Stimulated activated CD8-positive, alpha-beta memory T cell treated with anti-CD3 and anti-CD28 coated beads, Interleukin-4, amount 100 ng/mL, for 24 hours (primary cell): ENCODE measurements at regions not wholly inside any gene's neighbourhood (a gene's known extent, or its start where the extent isn't known, plus 50 kb on each side); places are given as distances from the start of the nearest gene placed in this dataset.
"Not testable (repeated sequence)": the region's sequence is repeated elsewhere in the genome, so short reads cannot be mapped to it uniquely, and the experiment has no call there.

Experiments used
- DNase-seq: peaks from one replicate; pipeline ENCODE4 v3.0.0-alpha.2; 2020; ENCODE audit warnings: low read depth

- no peak for DNase-seq
Measured at GRCh38 chr5:163789870-163790269, 284.5 kb downstream of the MAT2B start.

GRCh38 chr5:163790497-163790896 is 285.1 kb downstream of the MAT2B start:
- no peak for DNase-seq

DNA sequence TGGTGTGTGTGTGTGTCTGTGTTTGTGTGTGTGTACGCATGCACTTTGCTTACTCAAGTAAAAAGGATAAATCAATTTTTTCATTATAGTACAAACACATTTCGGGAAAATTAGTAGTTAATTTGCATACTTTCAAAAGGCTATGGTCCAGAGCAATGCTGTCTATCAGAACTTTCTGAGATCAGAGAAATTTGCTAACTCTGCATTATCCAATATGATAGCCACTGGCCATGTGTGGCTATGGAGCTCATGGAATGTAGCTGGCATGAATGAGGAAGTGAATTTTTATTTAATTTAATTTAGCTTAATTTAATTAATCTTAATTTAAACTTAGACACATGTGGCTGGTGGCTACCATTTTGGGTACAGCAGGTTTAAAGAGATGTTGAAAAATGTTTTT is 289.6 kb downstream of the MAT2B start:
- no peak for DNase-seq

- no peak for DNase-seq
Measured at GRCh38 chr5:163807781-163808180, 302.4 kb downstream of the MAT2B start.

DNA sequence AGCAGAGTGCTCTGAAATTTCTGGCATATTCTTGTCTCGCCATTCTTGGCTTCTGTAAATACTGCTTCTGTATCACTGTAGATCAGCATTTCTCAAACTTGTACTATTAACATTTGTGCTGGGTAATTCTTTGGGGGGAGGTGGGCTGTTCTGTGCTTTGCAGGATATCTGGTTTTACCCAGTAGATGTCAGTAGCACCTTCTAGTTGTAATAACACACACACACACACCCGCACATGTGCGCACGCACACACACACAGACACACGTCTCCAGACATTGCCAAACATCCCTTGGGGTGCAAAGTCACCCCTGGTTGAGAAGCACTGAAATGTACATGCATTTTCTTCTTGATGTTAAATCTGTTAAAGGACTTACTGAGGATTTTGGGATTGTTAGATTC is 304.1 kb downstream of the MAT2B start:
- DNase-seq = no peak

GRCh38 chr5:163813900-163814299 is 308.5 kb downstream of the MAT2B start:
- no peak for DNase-seq

GRCh38 chr5:163815240-163815791 is 309.9 kb downstream of the MAT2B start:
- DNase-seq = no peak

- no peak for DNase-seq
Measured at GRCh38 chr5:163821142-163821541, 315.7 kb downstream of the MAT2B start.

DNA sequence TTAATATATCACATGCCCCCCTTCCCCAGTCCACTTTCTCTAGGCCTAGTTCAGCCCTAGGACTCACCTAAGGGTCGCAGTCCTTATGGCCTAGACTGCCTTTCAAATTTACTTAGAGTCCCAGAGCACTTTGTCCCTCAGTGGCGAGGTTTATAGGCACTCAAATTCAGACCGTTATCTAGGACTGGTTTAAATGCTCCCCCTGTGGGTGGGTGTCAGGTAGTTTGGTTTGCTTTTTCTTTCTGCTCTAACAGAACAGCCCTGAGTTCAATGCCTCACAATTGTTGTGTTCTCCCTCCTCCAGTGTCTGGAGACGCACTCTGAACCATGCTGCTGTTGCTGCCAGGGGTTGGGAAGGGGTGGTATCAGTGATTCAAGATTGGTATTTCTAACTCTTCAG is 317.1 kb downstream of the MAT2B start:
- DNase-seq = no peak

- no peak for DNase-seq
Measured at GRCh38 chr5:163825661-163826060, 320.2 kb downstream of the MAT2B start.

DNA sequence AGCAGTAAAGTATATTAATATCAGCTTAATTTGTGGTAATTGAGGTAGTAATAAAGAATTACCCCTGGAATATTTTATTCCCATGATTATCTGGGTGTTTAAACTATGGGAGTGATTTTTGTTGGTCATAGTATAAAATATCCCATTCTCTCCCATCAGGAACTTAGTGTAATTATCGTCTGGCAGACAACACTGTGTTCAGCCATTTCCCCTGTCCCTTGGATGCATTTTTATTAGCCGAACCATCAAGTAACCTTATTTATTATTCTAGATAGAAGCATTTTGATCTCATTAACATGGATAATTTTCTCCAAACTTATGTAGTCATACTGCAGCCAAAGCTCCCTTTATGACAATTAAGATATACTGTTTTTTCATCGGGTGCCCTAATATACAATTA is 320.8 kb downstream of the MAT2B start:
- no peak for DNase-seq

- no peak for DNase-seq
Measured at GRCh38 chr5:163832155-163832554, 326.7 kb downstream of the MAT2B start.

- DNase-seq = no peak
Measured at GRCh38 chr5:163838738-163839137, 333.3 kb downstream of the MAT2B start.

GRCh38 chr5:163846512-163846911 is 341.1 kb downstream of the MAT2B start:
- no peak for DNase-seq

DNA sequence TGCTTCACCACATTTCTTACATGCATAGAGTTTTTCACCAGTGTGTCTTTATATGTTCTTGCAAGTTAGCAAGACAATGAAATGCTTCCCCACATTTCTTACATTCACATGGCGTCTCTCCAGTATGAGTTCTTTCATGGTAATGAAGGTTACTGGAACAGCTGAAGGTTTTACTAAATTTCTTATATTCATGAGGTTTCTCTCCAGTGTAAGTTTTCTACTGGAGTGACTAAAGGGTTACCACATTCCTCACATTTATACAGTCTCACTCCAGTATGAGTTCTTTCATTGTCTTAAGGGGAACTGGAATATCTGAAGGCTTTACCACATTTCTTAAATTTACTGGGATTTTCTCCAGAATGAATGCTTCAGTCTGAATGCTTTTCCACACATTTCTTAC is 350.3 kb downstream of the MAT2B start:
- DNase-seq = no peak

DNA sequence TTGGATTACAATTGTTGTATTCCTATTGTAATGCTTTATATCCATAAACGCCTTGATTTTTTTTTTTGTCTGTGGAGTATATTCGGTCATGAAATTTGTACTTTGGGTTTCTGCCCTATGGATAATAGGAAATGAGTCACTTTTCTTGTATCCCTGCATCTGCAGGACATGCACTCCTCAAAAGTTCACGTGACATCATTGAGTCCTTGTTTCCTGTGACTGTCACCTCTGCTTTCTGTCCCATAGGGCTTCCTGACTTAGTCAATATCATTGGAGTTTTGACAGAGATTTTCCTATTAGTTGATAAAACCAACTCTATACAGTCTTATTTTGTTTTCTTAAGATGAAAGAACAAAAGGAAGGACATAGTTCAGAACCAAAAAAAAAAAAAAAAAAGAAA is 356.3 kb downstream of the MAT2B start:
- DNase-seq = no peak

DNA sequence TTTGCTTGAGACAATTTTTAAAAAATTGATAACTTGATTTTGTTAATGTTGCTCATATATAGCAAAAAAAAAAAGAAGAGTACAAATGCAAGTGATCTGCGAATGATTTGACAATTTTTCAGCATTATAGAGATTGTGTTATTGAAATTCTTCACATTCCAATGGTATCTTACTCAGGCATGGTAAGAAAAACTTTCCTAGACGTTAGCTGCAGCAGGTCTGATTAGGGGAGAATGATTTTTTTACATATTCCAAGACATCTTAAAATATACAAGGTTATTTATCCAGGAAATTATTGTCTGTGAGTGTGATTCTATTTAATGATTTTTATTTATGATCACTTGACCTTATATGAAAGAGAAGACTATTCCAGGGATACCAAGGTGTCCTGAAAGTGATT is 361.9 kb downstream of the MAT2B start:
- DNase-seq = no peak

DNA sequence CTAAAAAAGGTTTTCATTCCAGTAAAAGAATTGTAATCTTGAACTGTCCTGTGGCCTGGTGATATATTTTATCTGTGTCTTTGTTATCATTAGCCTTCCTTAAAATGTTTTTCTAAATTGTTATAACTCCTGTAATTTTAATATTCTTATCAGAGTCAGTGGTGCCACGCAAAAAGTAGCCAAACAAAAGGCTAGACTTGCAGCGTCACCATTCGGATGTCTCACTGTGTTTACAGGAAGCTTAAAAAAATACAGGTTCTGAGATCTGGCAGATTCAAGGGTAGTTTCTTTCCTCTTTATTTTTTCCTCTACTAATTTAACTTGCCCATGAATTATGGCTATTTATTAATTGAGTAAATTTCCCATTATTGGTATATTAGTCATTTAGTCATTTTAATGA is 362.3 kb downstream of the MAT2B start:
- no peak for DNase-seq

DNA sequence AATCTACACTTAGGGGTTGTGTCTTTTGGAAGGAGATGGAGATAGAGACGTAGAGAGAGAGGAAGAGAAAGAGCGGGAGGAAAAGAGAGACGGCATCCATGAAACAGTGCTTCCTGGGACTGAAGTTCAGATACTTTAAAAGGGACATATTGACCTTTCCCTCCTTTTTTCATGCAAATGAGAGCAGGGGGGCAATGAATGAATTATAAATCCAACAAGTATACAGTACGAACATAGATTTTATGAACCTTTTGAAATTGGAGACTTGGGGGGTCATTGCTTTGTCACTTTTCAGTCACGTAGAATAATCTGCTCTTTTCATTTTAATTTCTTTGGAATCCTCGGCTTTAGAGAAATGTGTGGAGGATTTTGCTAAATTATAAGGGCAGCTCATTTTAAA is 364.2 kb downstream of the MAT2B start:
- no peak for DNase-seq

DNA sequence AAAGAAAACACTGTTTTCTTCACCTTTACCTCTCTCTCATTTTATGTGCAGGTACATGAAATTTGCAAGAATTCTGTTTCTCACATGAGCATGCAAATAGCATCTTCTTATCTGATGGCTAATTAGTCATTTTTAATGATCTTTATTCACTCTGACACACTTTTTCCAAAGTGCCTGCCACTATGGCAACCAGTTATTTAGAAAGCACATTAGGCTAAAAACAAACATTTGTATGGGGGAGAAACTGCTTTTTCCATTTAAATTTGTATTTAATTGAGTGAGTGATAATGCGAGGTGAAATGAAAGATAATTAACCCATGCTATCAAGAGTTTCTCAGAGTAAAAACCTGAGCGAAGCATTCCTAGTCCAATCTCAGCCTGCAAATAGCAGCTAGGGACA is 365.0 kb downstream of the MAT2B start:
- DNase-seq = no peak

DNA sequence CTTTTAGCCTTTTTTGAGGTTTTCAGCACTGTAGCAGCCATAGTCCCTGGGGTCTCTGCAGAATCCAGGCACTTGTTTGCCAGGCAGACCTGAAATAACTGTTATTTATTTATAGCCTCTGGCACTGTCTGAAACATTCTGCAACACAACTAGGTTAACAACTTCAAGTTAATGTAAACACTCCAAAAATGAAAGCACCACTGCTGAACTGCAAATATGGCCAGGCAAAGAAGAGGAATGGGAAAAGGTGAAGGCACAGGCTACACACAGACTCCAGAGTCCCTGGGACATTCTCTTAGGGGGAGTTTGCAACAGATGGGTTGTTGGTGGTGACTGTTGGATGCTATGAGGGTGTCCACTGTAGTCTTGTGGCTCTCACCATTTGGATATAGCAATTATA is 369.0 kb downstream of the MAT2B start:
- no peak for DNase-seq

GRCh38 chr5:163874912-163875311 is 369.5 kb downstream of the MAT2B start:
- DNase-seq = not testable (repeated sequence)

DNA sequence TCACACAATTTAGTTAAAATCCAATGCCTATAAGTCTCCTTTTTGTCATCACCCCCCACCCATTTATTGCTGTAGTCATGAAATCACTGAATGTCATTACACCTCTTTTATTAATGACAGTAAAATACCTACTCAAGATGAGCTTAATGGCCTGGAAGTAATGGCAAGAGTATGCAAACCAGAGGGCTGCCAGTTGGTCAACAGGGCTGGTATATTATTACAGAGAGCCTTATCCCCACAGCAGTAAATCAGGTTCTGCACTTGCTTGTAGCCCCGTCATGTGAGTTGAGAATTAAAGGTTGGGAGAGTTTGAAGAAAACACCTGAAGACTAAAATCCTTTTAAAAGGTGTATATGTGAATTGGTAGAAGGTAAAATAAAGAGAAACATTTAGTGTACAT is 372.4 kb downstream of the MAT2B start:
- no peak for DNase-seq

DNA sequence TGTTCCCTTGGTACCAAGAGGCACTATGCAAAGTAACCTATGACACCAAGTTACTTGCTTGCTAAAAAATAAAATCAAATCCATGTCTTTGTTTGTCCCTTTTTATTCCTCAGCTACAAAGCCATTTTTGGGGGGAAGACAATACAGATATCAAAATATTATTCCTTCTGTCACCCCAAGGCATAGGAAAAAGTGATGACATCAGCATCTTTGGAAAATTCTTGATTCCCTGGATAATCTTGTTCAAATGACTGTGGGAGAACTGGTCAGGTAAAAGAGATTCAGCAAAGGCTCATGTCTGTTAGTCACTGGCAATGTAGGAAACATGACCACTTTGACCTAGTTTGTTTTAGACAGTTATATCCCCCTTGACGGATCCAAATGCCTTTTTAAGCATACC is 373.1 kb downstream of the MAT2B start:
- DNase-seq = no peak

DNA sequence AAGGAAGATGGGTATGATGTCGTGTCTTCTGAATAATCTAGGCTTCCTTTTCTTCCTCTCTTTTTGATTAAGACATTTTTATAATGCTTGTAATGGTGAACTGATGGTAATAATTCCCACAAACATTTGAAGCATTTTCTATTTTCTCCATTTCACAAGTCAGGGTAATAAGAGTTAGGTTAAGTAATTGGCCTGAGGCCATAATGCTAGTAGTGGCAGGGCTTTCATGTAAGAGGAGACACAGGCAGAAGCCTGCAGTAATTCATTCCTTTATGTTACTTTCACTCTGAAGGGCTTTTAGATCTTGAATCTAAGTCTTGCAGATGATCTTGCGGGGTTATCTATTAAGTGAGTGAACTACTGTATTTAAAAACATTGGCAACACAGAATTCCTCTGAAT is 374.9 kb downstream of the MAT2B start:
- DNase-seq = no peak
